ENCODE measurements at regions not wholly inside any gene's neighbourhood (a gene's known extent, or its start where the extent isn't known, plus 50 kb on each side); places are given as distances from the start of the nearest gene placed in this dataset.

- DNase-seq: no peak
These were observed 1569.7 kb upstream of the IGFBP7 start for GRCh38 chr4:58679886-58680285.

GRCh38 chr4:58679051-58679450 is 1568.9 kb upstream of the IGFBP7 start:
- no peak for DNase-seq

DNA sequence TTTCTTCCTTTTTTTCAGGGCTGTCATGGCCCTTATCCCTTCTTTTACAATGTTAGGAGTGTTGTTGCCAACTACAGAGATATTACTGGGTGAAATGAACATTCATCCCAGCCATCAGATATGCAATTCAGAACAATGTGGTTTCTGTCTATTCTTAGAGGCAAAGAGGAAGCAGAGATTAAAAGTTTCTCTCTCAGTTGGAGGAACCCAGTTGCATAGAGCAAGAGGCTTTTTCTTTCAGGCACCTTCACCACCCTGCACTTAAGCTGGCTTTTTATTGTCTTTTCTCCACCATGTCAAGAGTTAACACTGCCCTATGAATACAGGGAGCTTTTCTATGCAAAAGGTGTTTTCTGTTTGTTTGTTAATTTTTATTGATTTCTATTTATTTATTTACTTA is 1559.6 kb upstream of the IGFBP7 start:
- no peak for DNase-seq

DNA sequence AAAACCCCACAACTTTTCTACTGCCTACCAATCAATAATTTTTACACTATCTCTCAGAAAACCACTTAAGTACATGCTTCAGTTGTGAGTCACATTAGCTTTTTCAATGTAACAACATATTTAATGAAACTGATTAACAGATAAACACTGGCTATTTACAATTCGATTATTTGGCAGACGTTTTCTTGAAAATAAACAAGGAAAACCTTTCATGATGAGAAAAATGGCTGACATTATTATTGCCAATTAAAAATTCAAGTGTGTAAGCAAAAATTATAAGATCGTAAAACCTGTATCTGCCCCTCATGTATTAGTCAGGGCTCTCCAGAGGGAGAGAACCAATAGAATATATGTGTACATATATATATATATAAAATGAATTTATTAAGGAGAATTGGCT is 1555.5 kb upstream of the IGFBP7 start:
- DNase-seq: no peak

DNA sequence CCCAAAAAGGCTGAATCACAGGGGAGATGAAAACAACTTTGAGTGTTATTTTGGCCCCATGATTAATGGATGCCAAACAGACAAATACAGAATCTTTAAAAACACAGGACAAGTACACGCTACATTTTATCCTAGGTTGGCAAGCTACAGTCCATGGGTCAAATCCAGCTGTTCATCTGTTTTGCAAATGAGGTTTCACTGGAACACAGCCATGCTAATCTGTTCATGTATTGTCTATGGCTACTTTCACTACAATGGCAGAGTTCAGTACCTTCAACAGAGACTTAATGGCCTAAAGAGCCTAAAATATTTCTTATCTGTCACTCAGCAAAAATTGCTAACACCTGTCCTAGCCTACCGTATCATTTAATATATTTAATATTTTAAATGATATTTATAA is 1548.5 kb upstream of the IGFBP7 start:
- no peak for DNase-seq

- no peak for DNase-seq
These were observed 1543.1 kb upstream of the IGFBP7 start for GRCh38 chr4:58653251-58653650.

DNA sequence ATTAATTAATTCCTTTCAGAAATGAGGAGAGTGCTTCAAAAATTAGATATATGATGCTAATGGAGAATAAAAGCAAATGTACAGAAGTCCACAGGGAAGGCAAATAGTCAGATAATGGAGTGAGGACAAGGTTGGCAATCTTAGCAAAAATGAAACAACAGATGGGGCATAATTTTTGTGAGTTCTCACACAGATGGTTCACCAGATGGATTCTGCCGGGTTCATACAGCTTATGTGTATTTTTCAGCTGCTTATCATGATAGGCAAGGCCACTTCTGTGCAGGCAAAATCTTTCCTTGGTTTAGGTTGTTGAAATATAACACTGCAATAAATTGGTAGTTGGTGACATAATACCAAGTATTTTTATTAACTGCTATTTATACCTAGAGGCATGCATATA is 1539.0 kb upstream of the IGFBP7 start:
- no peak for DNase-seq

DNA sequence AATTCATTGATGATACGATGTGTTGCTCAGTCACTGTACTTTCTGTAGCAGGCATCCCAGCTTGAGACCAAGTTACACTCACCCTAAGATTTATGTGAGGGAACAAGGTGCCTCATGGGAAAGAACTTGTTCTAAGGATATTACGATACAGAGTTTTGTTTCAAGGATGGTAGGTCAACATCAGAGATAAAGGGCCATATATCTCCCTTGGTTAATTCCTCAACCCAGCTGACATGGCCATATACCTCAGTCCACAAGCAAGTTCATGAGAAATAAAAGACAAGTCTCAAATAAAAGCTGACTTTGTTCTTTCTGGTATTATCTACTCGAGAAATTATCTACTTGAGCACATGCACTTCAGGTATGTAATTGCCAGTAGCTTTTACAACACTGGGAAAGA is 1535.9 kb upstream of the IGFBP7 start:
- no peak for DNase-seq

GRCh38 chr4:58644549-58644948 is 1534.4 kb upstream of the IGFBP7 start:
- DNase-seq: no peak

DNA sequence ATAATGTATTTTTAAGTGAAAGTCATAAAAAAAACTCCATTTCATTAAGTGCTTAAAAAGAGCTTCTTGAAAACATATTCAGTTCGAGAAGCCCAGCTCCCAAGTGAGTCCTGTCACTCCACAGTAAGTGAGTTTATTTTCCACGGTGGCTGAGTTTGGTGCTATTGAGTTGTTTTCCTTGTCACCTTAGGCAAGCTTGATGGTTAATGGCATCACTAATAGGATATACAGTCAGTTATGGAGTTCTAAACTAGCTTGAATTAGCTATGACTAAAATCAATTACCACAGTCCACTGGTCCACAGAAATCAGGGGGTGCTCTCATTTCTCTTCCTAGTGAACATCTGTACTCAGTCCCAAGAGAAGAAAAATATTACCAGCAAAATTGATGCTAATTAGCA is 1526.2 kb upstream of the IGFBP7 start:
- no peak for DNase-seq

- no peak for DNase-seq
These were observed 1507.0 kb upstream of the IGFBP7 start for GRCh38 chr4:58617226-58617625.

- no peak for DNase-seq
These were observed 1500.8 kb upstream of the IGFBP7 start for GRCh38 chr4:58611012-58611411.

GRCh38 chr4:58606303-58606702 is 1496.1 kb upstream of the IGFBP7 start:
- DNase-seq: no peak

GRCh38 chr4:58603951-58604350 is 1493.8 kb upstream of the IGFBP7 start:
- DNase-seq: no peak

DNA sequence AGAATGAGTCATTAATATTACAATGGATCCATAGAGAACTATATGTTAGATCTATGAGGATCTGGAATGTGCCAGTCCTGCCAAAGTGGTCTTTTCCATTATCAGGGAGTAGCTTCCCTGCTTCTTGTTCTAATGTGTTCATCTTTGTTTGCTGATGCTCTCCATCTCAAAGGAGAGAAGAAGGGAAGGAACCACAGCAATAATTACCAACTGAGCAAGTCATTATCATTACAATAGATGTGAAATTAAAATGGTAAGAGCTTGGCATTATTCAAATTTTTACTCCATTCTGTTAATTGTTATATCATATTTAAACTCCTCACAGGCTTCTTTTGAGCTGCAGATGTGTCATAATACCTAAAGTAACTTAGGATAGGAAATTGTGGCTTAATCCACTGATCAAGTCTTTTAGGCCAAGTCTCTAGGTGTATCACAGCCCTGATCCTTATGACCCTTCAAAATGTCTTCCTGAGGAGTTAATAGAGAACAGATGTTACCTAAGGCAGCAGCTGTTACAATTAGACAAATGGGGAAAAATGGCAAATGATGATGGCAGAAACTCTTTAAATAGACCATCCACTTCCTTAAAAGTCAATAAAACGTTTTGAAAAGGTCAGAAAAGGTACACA is 1492.7 kb upstream of the IGFBP7 start:
- DNase-seq: no peak

- no peak for DNase-seq
These were observed 1491.8 kb upstream of the IGFBP7 start for GRCh38 chr4:58602022-58602421.

GRCh38 chr4:58600290-58600689 is 1490.1 kb upstream of the IGFBP7 start:
- DNase-seq: no peak

DNA sequence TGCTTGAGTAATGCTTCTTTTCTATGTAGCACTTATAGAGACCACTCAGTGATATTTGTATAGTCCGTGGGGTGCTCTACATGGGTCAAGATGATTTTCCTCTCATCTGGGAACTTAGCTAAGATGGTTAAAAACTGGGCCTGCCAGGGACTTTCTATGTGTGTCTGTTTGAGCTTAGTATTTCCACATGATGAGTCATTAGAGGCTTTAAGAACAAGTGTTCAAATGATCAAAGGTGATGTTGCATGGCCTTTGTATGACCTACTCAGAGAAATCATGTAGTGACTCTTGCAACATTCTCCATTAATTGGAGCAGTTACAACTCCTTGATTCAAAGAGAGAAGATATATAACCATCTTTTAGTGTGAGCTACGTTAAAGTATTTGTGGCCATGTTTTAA is 1480.5 kb upstream of the IGFBP7 start:
- DNase-seq: no peak

GRCh38 chr4:58587856-58588255 is 1477.7 kb upstream of the IGFBP7 start:
- DNase-seq: no peak

DNA sequence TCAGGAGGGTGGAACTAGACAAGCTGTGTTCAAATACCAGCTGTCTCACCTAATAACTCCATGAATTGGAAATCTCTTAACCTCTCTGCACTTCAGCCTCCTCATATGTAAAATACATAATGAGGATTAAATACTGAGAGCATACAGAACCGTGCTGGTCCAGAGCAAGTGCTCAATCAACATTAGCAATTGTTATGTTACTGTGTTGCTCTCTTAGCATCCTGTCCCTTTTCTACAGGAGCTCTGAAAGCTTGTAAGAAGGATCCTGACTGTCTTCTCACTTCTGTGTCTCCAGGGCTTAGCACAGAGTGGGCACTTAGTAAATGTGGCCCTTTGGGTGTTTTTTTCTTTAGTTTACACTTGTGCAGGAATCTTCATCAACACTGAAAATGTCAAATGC is 1456.1 kb upstream of the IGFBP7 start:
- no peak for DNase-seq

DNA sequence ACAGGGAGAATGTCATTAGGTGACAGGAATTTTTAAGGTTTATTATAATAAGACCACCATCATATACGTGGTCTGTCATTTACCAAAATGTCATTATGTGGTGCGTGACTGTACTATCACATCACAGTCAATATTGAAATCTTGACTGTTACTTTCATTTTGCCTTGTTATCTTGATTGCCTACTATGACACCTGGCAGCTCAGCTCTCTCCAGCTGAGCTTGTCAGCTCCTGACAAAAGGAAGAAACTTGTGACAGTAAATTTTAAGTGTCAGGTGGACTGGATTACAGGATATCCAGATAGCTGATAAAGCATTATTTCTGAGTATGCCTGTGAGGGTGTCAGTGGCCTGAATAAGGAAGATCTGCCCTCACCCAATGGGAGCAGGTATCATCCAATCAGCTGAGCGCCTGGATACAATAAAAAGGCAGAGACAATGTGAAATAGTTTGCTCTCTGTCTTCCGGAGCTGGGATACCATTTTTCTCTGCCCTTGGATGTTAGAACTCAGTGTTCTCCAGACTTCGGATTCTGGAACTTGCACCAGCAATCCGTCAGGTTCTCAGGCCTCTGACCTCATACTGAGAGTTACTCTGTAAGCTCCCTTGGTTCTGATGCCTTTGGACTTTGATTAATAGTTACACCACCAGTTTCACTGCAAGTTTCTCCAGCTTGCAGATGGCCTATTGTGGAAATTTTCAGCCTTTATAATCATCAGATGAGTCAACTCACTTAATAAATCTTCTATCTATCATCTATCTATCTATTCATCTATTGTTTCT is 1454.7 kb upstream of the IGFBP7 start:
- no peak for DNase-seq

DNA sequence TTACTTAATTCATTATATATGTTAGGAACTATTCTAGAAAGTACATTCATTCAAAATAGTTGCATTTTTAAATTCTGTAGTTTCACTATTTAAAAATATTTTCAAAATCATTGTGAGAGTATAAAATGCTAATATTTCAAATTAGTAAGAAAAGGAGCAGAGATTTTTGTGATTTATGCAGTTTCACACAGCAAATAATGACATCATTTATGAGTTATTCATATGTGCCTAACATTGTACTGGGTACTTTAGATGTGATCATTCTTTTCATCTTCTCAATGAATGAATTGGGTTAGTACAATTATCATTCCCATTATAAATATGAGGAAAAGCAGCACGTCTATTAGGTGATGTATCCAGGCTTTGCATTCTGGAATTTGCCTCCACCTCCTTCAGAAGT is 1451.0 kb upstream of the IGFBP7 start:
- no peak for DNase-seq

DNA sequence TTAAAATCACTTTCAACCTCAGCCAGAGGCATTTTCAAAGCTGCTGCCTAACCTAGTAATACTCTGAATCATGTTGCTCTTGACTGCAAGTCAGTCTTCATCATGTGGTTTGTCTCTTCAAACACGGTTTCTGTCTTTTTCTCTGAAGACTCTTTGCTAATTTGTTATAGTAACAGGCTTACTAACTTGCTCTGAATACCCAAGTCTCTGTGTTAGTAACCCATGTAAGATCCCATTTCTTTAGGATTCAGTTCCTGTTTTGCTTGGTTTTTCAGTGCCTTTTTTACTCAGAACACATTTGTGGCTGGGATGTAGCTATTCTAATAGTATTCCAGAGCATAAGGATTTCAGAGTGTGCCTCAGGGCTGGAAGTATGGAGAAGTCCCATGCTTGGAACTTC is 1450.6 kb upstream of the IGFBP7 start:
- no peak for DNase-seq

GRCh38 chr4:58553679-58554078 is 1443.5 kb upstream of the IGFBP7 start:
- no peak for DNase-seq

DNA sequence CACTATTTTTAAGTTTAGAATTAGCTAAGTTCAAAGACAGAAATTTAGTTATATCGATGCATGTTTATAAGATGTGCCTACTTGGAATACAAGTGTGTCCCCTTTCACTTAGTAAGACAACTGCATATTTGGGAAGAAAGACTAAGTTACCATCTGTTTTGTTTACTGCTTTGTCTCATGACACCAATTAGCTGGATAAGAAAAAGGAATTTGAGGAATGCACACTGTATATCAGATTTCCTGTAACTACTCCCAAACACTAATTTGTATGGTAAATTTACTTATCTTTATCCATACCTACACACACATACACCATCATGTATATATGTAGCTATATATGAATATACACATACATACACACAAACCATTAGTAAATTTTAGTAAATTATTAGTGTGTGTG is 1442.8 kb upstream of the IGFBP7 start:
- DNase-seq: no peak

All from NCI-H526 (cell line).